ENCODE measurements at regions not wholly inside any gene's neighbourhood (a gene's known extent, or its start where the extent isn't known, plus 50 kb on each side); places are given as distances from the start of the nearest gene placed in this dataset.

- ChIA-PET POLR2A (no interaction called here), CTCF (no interaction called here)
- no peaks in the 10 kb centered on the region for H3K9me3 ChIP-seq
- Mint-ChIP-seq H3K4me3 (ENCODE audit: unreplicated experiment) (no peak overlapping the region), H3K36me3 (ENCODE audit: insufficient read depth, unreplicated experiment) (no peaks in the 10 kb centered on the region), H3K27me3 (ENCODE audit: insufficient read depth, unreplicated experiment) (no peaks in the 10 kb centered on the region), H3K27ac (ENCODE audit: unreplicated experiment) (no peak overlapping the region), H3K9me3 (ENCODE audit: unreplicated experiment) (no peaks in the 10 kb centered on the region), H3K4me1 (ENCODE audit: low read depth, unreplicated experiment) (no peaks in the 10 kb centered on the region)
- no TSS peak for BruUV-seq (replicated peaks)
- no peak for DNase-seq
- no peak overlapping the region for H3K4me3 ChIP-seq (ENCODE audit: low read depth, low read length)
- H3K27me3 ChIP-seq (replicated peaks; ENCODE audit: control insufficient read depth, insufficient read depth, low read length) = no peaks in the 10 kb centered on the region
- intact Hi-C loops (cut with micrococcal nuclease; ENCODE audit: unreplicated experiment) = no loop called here
- H3K4me1 ChIP-seq = no peaks in the 10 kb centered on the region
- no peak for TF ChIP-seq CTCF (IDR thresholded peaks at IDR 0.05; ENCODE audit: insufficient read depth in 1 of 2, low read depth in 1 of 2, low read length in 1 of 2, severe bottlenecking in 1 of 2, unreplicated experiment in 1 of 2)
- H3K36me3 ChIP-seq (ENCODE audit: control insufficient read depth, insufficient read depth, low read length) = no peaks in the 10 kb centered on the region
These were observed 172.8 kb upstream of the RBMS1 start for GRCh38 chr2:160666154-160667060.

GRCh38 chr2:160667811-160668210 is 174.2 kb upstream of the RBMS1 start:
- ChIA-PET CTCF (no interaction called here), POLR2A (no interaction called here)
- H3K4me3 ChIP-seq (ENCODE audit: low read depth, low read length) = no peak overlapping the region
- no peak for DNase-seq
- no peaks in the 10 kb centered on the region for H3K36me3 Mint-ChIP-seq (ENCODE audit: insufficient read depth, unreplicated experiment)
- H3K36me3 ChIP-seq (ENCODE audit: control insufficient read depth, insufficient read depth, low read length) = no peaks in the 10 kb centered on the region
- H3K4me1 Mint-ChIP-seq (ENCODE audit: low read depth, unreplicated experiment) = no peaks in the 10 kb centered on the region
- TF ChIP-seq CTCF (IDR thresholded peaks at IDR 0.05; ENCODE audit: insufficient read depth in 1 of 2, low read depth in 1 of 2, low read length in 1 of 2, severe bottlenecking in 1 of 2, unreplicated experiment in 1 of 2) = no peak
- H3K27me3 Mint-ChIP-seq (ENCODE audit: insufficient read depth, unreplicated experiment) = no peaks in the 10 kb centered on the region
- H3K4me3 Mint-ChIP-seq (ENCODE audit: unreplicated experiment) = no peak overlapping the region
- H3K4me1 ChIP-seq = no peaks in the 10 kb centered on the region
- no peaks in the 10 kb centered on the region for H3K9me3 ChIP-seq
- no peaks in the 10 kb centered on the region for H3K9me3 Mint-ChIP-seq (ENCODE audit: unreplicated experiment)
- no TSS peak for BruUV-seq (replicated peaks)
- no peaks in the 10 kb centered on the region for H3K27me3 ChIP-seq (replicated peaks; ENCODE audit: control insufficient read depth, insufficient read depth, low read length)
- intact Hi-C loops (cut with micrococcal nuclease; ENCODE audit: unreplicated experiment) = no loop called here
- H3K27ac Mint-ChIP-seq (ENCODE audit: unreplicated experiment) = no peak overlapping the region

GRCh38 chr2:160670618-160671017 is 177.0 kb upstream of the RBMS1 start:
- no peaks in the 10 kb centered on the region for H3K9me3 Mint-ChIP-seq (ENCODE audit: unreplicated experiment)
- POLR2A ChIA-PET = no interaction called here
- TF ChIP-seq CTCF (IDR thresholded peaks at IDR 0.05; ENCODE audit: insufficient read depth in 1 of 2, low read depth in 1 of 2, low read length in 1 of 2, severe bottlenecking in 1 of 2, unreplicated experiment in 1 of 2) = no peak
- H3K9me3 ChIP-seq = no peaks in the 10 kb centered on the region
- DNase-seq = no peak
- H3K4me1 ChIP-seq = no peaks in the 10 kb centered on the region
- no peaks in the 10 kb centered on the region for H3K27me3 ChIP-seq (replicated peaks; ENCODE audit: control insufficient read depth, insufficient read depth, low read length)
- H3K4me3 ChIP-seq (ENCODE audit: low read depth, low read length) = no peak overlapping the region
- H3K36me3 Mint-ChIP-seq (ENCODE audit: insufficient read depth, unreplicated experiment) = no peaks in the 10 kb centered on the region
- no peak overlapping the region for H3K4me3 Mint-ChIP-seq (ENCODE audit: unreplicated experiment)
- H3K36me3 ChIP-seq (ENCODE audit: control insufficient read depth, insufficient read depth, low read length) = no peaks in the 10 kb centered on the region
- no peak overlapping the region for H3K27ac Mint-ChIP-seq (ENCODE audit: unreplicated experiment)
- H3K4me1 Mint-ChIP-seq (ENCODE audit: low read depth, unreplicated experiment) = no peaks in the 10 kb centered on the region
- H3K27me3 Mint-ChIP-seq (ENCODE audit: insufficient read depth, unreplicated experiment) = no peaks in the 10 kb centered on the region
- intact Hi-C loops (cut with micrococcal nuclease; ENCODE audit: unreplicated experiment) = no loop called here
- CTCF ChIA-PET = no interaction called here
- BruUV-seq (replicated peaks) = no TSS peak
